Fibroblast of lung (primary cell): ENCODE measurements at regions not wholly inside any gene's neighbourhood (a gene's known extent, or its start where the extent isn't known, plus 50 kb on each side); places are given as distances from the start of the nearest gene placed in this dataset.

Source experiments
- DNase-seq, 2 donors: peaks; one replicate each; pipeline versions ENCODE4 v3.0.0 to v3.0.0-alpha.2; 2010; ENCODE audit warnings: low read depth in 2 of 2
- H2AFZ ChIP-seq: 2 replicates; pipeline ENCODE4 v1.5.1; 2012; ENCODE audit warnings: low read length, control low read depth, inconsistent platforms
- H3K27ac ChIP-seq: 2 replicates; pipeline ENCODE4 v1.5.1; 2011; ENCODE audit warnings: low read length, control low read depth; ENCODE audit not compliant: insufficient read depth
- H3K27me3 ChIP-seq: 2 replicates; pipeline ENCODE4 v1.5.1; 2011; ENCODE audit warnings: mild to moderate bottlenecking, low read length; ENCODE audit not compliant: control insufficient read depth, insufficient read depth
- H3K36me3 ChIP-seq: 2 replicates; pipeline ENCODE4 v1.5.1; 2011; ENCODE audit warnings: low read length; ENCODE audit not compliant: control insufficient read depth, insufficient read depth
- H3K4me1 ChIP-seq: 2 replicates; pipeline ENCODE4 v1.5.1; 2011; ENCODE audit warnings: low read length; ENCODE audit not compliant: control insufficient read depth, insufficient read depth; ENCODE audit errors: extremely low read depth
- H3K4me2 ChIP-seq: 2 replicates; pipeline ENCODE4 v1.5.1; 2011; ENCODE audit warnings: low read length, control low read depth; ENCODE audit not compliant: insufficient read depth; ENCODE audit errors: extremely low read depth
- H3K4me3 ChIP-seq, 4 experiments: fragments of 200-600 bp in 1 of 4; sonication (generic) in 1 of 4; replicated peaks in 1 of 4; 2 replicates each; pipeline ENCODE4 v1.5.1; 2011 to 2016; ENCODE audit warnings: low read length in 4 of 4, low read depth in 3 of 4, mild to moderate bottlenecking in 3 of 4, control low read depth in 2 of 4, inconsistent platforms in 1 of 4, mixed read lengths in 1 of 4; ENCODE audit not compliant: insufficient read depth in 1 of 4; ENCODE audit errors: control extremely low read depth in 1 of 4
- H3K79me2 ChIP-seq: 2 replicates; pipeline ENCODE4 v1.5.1; 2012; ENCODE audit warnings: mild to moderate bottlenecking, low read length, inconsistent platforms; ENCODE audit not compliant: control insufficient read depth, insufficient read depth
- H3K9ac ChIP-seq: 2 replicates; pipeline ENCODE4 v1.5.1; 2011; ENCODE audit warnings: mild to moderate bottlenecking, low read length, control low read depth; ENCODE audit not compliant: insufficient read depth
- H3K9me3 ChIP-seq: 2 replicates; pipeline ENCODE4 v1.5.1; 2012; ENCODE audit warnings: low read depth, low read length; ENCODE audit not compliant: control insufficient read depth, insufficient read depth
- H4K20me1 ChIP-seq: 2 replicates; pipeline ENCODE4 v1.5.1; 2011; ENCODE audit warnings: low read length; ENCODE audit not compliant: control insufficient read depth, insufficient read depth; ENCODE audit errors: extremely low read depth
- EZH2 ChIP-seq: IDR thresholded peaks from 2 replicates; pipeline ENCODE4 v1.5.1; 2012; ENCODE audit warnings: low read length, control low read depth, mild to moderate bottlenecking; ENCODE audit errors: missing control alignments
- TF ChIP-seq, protein P1 (sequence below), 2 donors: IDR thresholded peaks in 1 of 2; conservative IDR thresholded peaks in 1 of 2; 1 replicate in 1 of 2; 2 replicates in 1 of 2; pipeline ENCODE4 v1.5.1; 2011 to 2012; ENCODE audit warnings: low read length in 2 of 2, control low read depth in 1 of 2, inconsistent platforms in 1 of 2, low read depth in 1 of 2, mild to moderate bottlenecking in 1 of 2

DNA sequence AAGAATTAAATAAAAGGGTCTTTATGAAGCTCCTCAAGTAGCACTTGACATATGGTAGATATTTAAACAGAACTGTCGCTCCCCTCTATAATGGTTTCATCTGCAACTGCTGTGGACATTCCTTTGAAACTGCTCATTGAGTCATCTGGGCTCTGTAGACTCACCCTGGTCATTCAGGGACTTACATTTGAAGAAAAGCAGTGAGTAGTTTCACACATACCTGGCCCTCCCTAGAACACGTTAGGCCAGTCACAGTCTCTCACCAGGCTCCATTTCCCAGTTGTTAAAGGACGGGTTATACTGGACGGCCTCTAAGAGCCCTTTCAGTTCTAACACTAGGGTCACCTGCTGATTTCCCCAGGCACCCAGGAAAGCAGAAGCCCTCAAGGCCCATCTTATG is 217.0 kb downstream of the BCL11B start:
- peak in 1 of 2 donors; percentile 35 for DNase-seq
- no peak overlapping the region for H3K9ac ChIP-seq
- no peaks in the 10 kb centered on the region for H3K79me2 ChIP-seq
- TF ChIP-seq EZH2, result no peak
- TF ChIP-seq, protein P1, sequence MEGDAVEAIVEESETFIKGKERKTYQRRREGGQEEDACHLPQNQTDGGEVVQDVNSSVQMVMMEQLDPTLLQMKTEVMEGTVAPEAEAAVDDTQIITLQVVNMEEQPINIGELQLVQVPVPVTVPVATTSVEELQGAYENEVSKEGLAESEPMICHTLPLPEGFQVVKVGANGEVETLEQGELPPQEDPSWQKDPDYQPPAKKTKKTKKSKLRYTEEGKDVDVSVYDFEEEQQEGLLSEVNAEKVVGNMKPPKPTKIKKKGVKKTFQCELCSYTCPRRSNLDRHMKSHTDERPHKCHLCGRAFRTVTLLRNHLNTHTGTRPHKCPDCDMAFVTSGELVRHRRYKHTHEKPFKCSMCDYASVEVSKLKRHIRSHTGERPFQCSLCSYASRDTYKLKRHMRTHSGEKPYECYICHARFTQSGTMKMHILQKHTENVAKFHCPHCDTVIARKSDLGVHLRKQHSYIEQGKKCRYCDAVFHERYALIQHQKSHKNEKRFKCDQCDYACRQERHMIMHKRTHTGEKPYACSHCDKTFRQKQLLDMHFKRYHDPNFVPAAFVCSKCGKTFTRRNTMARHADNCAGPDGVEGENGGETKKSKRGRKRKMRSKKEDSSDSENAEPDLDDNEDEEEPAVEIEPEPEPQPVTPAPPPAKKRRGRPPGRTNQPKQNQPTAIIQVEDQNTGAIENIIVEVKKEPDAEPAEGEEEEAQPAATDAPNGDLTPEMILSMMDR (conservative IDR thresholded peaks at IDR 0.05 in 1 of 2, IDR thresholded peaks at IDR 0.05 in 1 of 2; ENCODE audit: low read depth in 1 of 2, low read length in 2 of 2), result no peak
- H3K4me3 ChIP-seq, result no peak overlapping the region
- H3K36me3 ChIP-seq, result no peaks in the 10 kb centered on the region
- no peak overlapping the region for H2AFZ ChIP-seq
- H3K27ac ChIP-seq, result no peak overlapping the region
- no peaks in the 10 kb centered on the region for H3K9me3 ChIP-seq
- no peaks in the 10 kb centered on the region for H3K27me3 ChIP-seq
- no peaks in the 10 kb centered on the region for H4K20me1 ChIP-seq
- H3K4me1 ChIP-seq, result no peaks in the 10 kb centered on the region
- no peak overlapping the region for H3K4me2 ChIP-seq

DNA sequence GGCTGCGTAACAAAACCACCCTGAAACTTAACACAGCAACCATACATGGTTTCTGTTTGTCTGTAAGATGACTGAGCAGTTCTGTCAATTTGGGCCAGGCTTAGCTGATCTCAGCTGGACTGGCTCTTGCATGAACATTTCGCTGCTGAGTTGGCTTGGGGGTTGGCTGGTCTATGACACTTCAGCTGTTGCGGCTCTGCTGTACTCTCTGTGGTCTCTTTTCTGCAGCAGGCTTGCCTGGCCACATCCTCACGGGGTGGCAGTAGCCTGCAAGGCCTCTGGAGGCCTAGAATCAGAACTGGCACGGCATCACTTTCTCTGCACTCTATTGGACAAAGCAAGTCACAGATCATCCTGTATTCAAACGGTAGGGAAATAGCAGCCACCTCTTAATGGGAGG is 216.2 kb downstream of the BCL11B start:
- Histone ChIP-seq H3K4me2 (no peak overlapping the region), H4K20me1 (no peaks in the 10 kb centered on the region), H3K27ac (no peak overlapping the region), H3K4me3 (no peak overlapping the region), H3K9ac (no peak overlapping the region), H2AFZ (no peak overlapping the region), H3K79me2 (no peaks in the 10 kb centered on the region), H3K27me3 (no peaks in the 10 kb centered on the region), H3K9me3 (no peaks in the 10 kb centered on the region), H3K4me1 (no peaks in the 10 kb centered on the region), H3K36me3 (no peaks in the 10 kb centered on the region)
- DNase-seq, result no peak
- no peak for TF ChIP-seq EZH2
- TF ChIP-seq, protein P1 (conservative IDR thresholded peaks at IDR 0.05 in 1 of 2, IDR thresholded peaks at IDR 0.05 in 1 of 2; ENCODE audit: low read depth in 1 of 2, low read length in 2 of 2), result no peak

DNA sequence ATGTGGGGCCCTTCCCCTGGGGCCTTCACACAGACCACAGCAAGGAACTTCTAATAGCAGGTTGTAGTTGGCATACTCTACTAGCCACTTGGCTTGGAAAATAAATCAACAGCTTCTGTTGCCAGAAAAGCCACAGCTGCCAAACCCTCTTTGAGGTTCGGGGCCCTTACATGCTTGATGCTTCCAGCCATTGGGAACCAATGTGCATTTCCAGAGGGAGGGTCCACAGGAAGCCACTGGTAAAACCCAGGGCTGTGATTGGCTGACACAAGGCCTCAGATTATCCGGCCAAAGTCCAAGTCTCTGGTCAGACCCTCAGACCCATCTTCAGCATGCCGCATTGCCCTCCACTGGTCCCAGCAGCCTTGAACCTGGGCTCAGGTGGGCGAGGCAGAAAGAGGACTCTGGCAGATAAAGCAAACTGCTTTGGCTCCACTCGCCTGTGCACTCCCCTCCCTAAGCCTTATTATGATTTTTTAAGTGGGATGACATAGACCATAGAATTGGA is 214.4 kb downstream of the BCL11B start:
- no peaks in the 10 kb centered on the region for H3K27me3 ChIP-seq
- no peaks in the 10 kb centered on the region for H3K9me3 ChIP-seq
- H3K4me1 ChIP-seq, result no peaks in the 10 kb centered on the region
- no peak overlapping the region for H2AFZ ChIP-seq
- no peak overlapping the region for H3K4me2 ChIP-seq
- H3K4me3 ChIP-seq, result no peak overlapping the region
- H3K36me3 ChIP-seq, result no peaks in the 10 kb centered on the region
- H3K27ac ChIP-seq, result no peak overlapping the region
- H4K20me1 ChIP-seq, result no peaks in the 10 kb centered on the region
- no peaks in the 10 kb centered on the region for H3K79me2 ChIP-seq
- TF ChIP-seq, protein P1 (conservative IDR thresholded peaks at IDR 0.05 in 1 of 2, IDR thresholded peaks at IDR 0.05 in 1 of 2; ENCODE audit: low read depth in 1 of 2, low read length in 2 of 2), result no peak
- no peak for TF ChIP-seq EZH2
- H3K9ac ChIP-seq, result no peak overlapping the region
- DNase-seq, result no peak
